Eye (tissue), 1 donor: ENCODE measurements at regions not wholly inside any gene's neighbourhood (a gene's known extent, or its start where the extent isn't known, plus 50 kb on each side); places are given as distances from the start of the nearest gene placed in this dataset.
A peak's percentile ranks its signal among the peaks of the same experiment; 100 is the strongest.

Experiments
- DNase-seq: peaks from one replicate; pipeline ENCODE4 v3.0.0-alpha.2; 2015

GRCh38 chr2:198387677-198388076 lies 583.3 kb downstream of the PLCL1 start:
- DNase-seq = no peak

DNA sequence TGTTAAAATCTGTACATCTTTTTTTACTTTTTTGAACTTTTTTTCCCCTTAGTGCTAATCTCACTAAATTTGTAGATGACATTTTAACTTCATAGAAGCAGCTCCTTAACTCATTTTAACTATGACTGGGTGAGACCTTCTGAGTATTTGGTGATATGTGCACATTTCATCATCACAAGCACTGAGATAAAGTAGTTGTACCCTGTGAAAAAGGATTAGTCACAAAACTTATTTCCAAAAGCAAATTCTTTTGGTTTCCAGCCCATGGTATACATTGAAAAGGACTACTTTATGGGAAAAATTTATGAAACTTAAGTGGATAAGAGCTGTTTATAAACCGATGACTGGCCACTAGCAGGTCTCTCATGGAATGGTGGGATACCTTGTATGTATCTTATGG lies 581.5 kb downstream of the PLCL1 start:
- no peak for DNase-seq

DNA sequence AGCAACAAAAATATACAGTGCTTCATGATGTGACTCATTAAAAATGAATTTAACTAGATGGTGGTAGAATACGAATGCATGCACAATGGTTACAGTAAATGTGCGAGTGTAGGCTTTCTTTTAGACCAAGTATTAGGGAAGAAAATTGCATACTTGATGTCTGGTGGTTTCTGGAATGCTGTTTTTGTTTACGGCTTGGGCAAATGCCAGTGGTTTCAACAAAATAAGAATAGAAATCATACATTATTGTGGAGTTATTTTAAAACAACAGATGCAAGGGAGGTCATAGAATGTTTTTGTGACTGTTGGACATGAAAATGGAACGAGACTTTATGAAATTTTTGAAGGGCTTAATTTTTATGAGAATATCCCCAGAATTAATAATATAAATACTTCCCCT lies 580.9 kb downstream of the PLCL1 start:
- no peak for DNase-seq

DNA sequence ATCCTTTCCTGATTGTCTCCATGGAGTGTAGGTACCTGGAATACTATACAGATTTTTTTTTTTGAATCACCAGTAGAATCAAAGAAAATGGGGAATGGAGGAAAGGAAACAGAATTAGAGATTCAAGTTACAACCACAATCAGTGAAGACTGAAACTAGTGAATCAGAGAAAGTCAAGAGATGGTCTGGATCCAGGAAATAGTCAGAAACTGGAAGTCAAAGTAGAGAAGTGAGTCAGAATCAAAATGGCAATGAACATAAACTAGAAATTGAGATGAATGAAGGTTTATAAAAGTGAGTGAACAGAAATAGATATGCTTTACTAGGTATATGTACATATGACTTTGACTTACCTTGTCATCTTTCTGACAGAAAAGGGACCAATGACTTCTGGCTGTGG lies 579.0 kb downstream of the PLCL1 start:
- no peak for DNase-seq

DNA sequence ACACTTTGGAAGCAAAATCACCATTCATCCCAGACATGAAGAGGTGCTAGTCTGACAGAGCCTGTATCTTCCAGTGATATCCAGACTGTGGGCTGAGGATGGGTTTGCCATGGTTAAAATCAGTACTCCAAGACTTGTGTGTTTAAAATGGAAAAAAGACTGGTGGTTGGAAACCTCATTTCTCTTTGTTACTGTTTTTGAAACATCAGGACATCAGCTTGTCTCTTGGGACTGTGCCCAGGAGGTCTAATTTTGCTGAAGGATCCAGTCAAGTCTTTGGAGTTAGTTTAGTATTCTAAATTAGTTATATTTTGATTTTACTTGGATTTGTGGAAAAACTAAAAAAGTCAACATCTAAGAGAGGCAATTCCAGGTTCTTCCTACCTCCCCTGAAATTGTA lies 578.4 kb downstream of the PLCL1 start:
- no peak for DNase-seq

- DNase-seq = no peak
Observed at GRCh38 chr2:198376677-198377076, 572.3 kb downstream of the PLCL1 start.

DNA sequence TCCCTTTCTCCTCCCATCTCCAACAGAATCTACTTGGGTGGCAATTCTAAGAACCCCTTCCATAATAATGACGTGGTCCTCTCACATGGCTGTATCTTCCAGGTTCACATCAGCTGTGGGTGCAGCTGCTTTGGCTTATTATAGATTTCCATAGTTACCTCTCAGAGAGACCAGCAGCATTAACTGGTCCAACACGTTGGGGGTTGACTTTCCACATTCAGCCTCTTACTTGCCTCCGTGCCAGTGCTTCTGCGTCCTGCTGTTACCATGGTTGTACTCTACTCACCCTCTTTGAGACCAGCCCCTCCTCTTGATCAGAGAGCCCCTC lies 570.7 kb downstream of the PLCL1 start:
- no peak for DNase-seq

DNA sequence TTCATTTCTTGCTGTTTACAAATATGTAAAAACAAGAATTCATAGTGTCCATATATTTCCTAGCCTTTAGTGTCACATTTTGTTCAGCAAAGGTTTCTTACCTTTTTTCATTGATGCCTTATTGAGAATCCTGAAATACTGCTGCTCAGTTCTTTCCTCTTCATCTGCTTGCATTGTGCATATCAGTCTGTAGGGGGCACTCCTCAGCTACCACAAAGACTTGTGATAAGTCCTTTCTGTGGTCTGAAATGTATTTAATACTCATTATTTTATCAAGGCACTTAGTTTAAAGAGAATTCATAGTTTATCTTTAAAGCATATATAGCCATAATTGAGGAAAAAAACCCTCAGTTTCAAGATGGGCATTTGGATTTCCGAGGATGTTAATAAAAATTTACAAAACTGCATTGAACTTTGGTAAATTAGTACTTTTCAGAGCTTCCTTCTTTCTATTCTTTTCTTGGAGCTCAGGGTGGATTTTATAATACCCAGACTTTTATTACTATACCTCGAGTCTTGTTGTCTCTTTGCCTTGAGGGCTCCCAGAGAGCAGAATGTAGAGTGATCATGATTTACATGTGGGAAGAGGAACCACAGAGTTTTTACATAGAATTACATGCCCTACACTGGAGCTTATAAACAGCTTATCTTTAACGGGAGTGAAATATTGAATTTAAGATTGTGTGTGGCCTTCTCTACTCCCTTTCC lies 570.1 kb downstream of the PLCL1 start:
- DNase-seq = peak; percentile 85

- DNase-seq = no peak
Observed at GRCh38 chr2:198371921-198372543, 567.6 kb downstream of the PLCL1 start.

DNA sequence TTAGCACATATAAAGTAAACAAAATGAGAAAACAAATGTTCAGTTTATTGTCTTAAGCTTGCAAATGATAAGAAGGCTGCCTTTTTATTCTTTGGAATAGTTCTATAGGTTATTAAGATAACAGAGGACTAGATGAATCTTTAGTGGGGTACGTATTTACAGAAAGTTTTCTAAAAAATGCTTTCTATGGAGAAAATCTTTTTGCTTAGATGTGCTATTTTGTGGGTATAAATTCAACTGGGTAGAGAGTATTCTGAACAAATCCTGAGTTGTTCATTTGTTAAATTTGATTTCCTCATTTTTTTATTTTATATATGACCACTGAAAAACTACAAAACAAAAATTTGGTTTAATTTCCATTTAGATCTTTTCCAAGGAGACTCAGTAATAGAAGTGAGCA lies 566.9 kb downstream of the PLCL1 start:
- DNase-seq = no peak

GRCh38 chr2:198368089-198368488 lies 563.7 kb downstream of the PLCL1 start:
- no peak for DNase-seq

DNA sequence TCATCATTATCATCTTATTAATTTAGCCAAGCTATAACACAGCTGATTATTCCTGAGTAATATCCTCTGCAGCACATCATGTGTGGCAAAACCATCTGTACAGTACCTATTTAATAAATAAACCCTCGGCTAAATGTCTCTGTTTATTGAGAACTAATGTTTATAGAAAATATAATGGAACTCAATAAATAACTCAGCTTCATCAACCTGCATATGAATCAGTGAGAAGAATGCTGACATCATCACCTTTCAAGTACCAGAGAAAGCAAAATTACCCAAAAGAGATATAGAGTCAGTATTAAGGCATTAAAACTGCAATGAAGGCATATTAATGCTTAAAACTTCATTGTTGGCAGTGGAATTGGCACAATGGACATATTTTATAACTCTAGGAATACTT lies 558.3 kb downstream of the PLCL1 start:
- no peak for DNase-seq

DNA sequence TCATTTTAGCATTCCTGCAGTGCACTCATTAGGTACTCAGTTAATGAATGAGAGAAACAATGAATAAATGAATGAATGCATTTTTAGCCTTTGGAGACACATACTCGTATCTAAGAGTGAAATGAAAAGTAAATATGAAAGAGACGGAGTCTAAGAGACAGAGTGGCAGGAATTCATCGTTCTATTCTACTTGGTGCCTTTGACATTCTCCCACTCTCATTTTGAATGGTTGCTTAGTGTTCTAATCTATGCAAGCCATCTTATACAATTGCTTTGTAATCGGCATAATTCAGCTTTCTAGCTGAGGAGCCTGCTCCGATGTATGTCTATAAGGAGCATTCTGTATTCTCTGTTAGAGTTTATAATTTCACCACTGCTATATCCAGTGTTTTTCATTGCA lies 554.9 kb downstream of the PLCL1 start:
- DNase-seq = no peak

GRCh38 chr2:198356157-198356556 lies 551.8 kb downstream of the PLCL1 start:
- no peak for DNase-seq

GRCh38 chr2:198351647-198352046 lies 547.3 kb downstream of the PLCL1 start:
- DNase-seq = no peak

DNA sequence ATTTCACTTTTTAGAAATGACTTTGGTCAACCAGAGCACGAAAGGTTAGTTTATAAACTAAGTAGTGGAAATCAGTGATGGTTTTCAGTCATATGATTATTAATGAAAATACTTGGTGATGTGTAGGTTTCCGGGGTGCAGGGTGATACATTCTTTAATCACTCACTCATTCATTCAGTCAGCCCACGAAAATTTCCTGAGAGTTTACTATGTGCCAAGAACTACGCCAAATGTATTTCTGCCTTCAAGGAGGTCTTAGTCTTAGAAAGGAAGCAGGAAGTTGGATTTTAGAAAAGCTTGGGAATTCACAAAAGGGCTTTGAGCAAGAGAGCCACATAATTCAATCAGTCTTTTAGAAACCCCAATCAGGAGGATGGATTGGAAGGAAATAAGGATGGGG lies 543.6 kb downstream of the PLCL1 start:
- no peak for DNase-seq

DNA sequence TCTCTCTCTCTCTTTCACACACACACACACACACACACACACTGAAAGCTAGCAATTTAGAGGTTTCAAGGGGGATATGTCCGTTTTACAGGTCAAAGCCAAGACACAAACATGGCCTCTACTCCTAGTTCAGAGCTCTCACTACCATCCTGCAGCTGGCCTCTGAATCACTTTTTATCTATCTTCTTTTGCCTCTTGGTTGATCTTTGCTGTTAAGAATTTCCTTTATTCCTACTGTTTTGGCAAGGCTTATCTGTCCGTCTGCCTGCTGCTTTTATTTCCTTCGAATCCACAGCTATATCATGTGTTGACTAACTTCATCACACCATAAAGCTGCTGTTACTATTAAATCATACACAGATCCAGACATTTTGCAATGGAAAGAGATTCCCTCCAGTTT lies 543.0 kb downstream of the PLCL1 start:
- no peak for DNase-seq

DNA sequence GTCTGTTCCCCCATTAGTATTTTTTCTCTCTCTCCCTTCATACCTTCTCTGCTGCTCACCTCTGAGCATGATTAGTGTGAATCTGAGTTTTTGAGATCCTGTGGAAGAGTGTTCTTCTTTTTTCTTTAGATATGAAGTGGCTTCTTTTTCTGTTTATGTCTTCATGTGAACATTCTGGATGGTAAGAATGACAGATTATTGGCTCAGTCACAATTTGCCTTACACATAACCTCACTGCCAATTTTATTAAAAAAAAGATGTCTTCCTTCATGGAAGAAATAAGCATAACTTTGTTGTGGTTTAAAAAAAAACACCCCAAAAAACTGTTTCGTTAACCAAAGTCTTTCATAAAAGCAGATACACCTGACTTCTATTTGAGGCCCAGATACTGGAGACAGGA lies 539.1 kb downstream of the PLCL1 start:
- no peak for DNase-seq

GRCh38 chr2:198340846-198341245 lies 536.5 kb downstream of the PLCL1 start:
- DNase-seq = no peak

- no peak for DNase-seq
Observed at GRCh38 chr2:198339116-198339515, 534.7 kb downstream of the PLCL1 start.

DNA sequence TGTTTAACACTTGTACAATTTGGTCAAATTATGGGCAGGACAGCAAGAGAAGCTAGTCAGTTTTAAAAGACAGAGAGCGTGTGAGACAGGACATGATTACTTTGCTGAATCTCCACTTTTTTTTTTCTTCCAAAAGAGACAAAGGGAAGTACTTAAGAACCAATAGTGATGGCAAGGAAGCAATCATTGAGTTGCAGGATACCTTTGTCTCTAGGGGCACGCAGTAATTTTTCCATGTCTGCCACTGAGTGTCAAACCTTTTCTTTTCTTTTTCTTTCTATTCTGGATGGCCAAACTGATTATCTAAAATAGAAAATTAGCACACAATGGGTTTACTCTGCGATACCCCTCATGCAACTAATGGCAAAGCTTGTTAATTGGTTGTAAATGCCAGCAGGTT lies 533.0 kb downstream of the PLCL1 start:
- DNase-seq = peak; percentile 57

DNA sequence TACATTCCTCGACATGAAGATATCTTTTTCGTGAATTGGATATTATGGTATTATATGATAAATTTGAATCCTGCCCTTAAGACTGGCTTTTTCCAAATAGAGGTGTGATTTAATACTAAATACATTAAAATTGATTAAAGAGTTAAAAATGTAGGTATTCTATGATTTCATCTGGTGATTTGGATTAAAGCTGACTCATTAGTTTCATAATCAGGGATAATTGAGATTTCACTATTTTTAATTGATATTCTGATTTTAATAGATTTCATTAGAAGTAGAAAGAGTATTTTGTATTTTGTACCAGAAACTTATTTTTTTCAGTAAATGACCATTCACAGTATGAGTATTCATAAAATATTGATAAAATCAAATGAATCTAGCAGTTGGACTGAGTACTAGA lies 524.1 kb downstream of the PLCL1 start:
- DNase-seq = no peak

DNA sequence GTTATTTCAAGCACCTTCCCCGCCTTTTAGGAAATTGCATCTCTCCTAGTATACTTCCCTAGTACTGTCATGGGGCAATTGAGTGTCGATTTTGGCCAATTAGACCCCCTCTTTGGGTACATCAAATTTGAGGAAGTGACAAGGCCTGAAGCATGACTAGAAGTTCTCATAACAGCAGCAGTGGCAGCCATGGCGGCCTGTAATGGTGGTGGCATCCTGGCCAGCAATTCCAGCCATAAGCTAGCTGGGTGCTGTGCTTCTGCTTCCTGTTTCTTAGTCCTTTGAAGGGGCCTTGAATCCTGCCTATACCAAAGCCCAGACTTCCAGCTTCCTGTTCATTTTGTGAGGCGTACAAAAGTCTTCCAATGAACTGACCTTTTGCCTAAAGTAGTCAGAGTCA lies 523.1 kb downstream of the PLCL1 start:
- no peak for DNase-seq

- DNase-seq = no peak
Observed at GRCh38 chr2:198326431-198326830, 522.0 kb downstream of the PLCL1 start.

DNA sequence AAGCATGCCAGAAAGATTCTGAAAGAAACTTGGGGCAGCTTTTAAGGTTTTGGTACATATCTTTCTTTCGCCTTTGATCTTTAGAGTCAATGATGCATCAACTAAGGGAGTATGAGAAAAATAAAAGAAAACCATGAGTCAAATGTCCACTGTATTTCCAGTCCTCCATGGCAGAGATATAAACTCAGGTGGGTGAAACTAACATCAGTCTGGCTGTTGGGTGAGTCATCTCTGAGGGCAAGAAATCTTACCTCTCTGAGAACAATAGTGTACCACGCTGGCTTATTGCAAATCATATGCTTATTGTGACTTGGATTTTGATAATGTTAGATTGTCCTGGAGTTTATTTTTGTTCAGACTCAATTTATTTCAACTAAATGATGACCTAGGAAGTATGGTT lies 521.0 kb downstream of the PLCL1 start:
- no peak for DNase-seq
